GM12875 (cell line): ENCODE measurements at regions not wholly inside any gene's neighbourhood (a gene's known extent, or its start where the extent isn't known, plus 50 kb on each side); places are given as distances from the start of the nearest gene placed in this dataset.

Experiments
- H3K4me3 ChIP-seq: one replicate; pipeline ENCODE4 v1.5.1; 2011; ENCODE audit warnings: low read depth, low read length, control low read depth
- CTCF ChIP-seq: IDR thresholded peaks from 2 replicates; pipeline ENCODE4 v1.5.1; 2011; ENCODE audit warnings: low read depth, mild to moderate bottlenecking, control low read depth, inconsistent platforms, low read length, moderate library complexity, borderline replicate concordance; ENCODE audit not compliant: insufficient read depth

DNA sequence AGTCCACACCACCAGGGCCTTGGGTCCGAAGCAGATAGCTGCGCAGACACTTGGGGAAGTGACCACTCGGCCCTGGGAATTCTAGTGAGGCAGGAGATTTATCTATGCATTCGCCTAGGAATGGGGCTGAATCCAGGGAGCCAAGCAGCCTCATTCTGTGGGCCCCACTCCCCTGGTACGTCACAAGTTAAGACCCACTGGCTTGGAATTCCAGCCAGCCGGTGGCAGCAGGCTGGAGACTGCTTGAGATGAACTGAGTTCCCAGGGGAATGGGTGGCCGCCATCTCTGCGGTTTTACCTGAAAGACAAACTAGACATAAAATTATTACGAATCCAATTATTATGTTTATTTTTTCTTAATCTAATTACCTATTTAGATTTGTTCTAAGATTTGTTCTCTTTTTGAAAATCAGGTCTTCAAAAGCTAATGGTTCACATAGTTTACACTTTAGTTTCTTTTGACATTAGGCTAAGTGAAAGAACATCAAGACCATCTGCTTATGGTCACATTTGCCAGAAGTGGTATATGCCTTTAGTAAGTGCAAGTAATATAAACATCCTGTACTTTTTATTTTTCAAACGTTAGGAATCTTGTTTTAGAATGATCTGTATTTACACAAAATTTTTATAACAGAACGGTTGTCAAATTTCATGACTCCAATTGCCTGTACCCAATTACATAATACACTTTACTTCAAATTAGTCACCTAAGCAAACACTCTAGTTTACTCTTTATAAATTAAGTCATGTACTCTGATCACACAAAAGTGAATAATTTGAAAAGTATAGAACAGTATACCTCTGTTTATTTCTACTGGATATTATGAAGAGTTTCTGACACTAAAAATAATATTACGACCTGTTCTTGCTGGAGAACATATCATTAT is 74.4 kb downstream of the SLITRK6 start:
- no peak for TF ChIP-seq CTCF
- no peak overlapping the region for H3K4me3 ChIP-seq

DNA sequence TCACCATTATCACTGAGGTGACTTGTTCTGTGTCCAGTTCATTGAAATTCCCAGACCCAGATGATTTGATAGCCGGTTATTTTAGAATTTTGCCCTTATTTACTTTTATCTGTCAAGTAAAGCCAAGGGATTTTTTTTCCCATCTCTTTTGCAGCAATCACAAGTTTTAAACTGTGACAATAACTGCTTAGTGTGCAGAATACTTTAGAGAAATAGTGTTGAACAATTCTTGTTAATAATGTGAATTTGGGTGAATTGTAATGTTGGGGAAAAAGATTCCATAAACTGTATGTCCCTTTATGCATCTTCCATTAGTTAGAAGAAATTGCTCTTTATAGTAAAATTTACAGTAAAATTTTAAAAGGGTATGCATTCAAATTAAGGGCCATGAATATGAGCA is 79.5 kb downstream of the SLITRK6 start:
- no peak overlapping the region for H3K4me3 ChIP-seq
- no peak for TF ChIP-seq CTCF

GRCh38 chr13:85717921-85718320 is 81.3 kb downstream of the SLITRK6 start:
- no peak overlapping the region for H3K4me3 ChIP-seq
- TF ChIP-seq CTCF, result no peak

- H3K4me3 ChIP-seq, result no peak overlapping the region
- TF ChIP-seq CTCF, result no peak
Measured at GRCh38 chr13:85710545-85710944, 88.7 kb downstream of the SLITRK6 start.

- no peak for TF ChIP-seq CTCF
- no peak overlapping the region for H3K4me3 ChIP-seq
Measured at GRCh38 chr13:85709721-85710120, 89.5 kb downstream of the SLITRK6 start.

DNA sequence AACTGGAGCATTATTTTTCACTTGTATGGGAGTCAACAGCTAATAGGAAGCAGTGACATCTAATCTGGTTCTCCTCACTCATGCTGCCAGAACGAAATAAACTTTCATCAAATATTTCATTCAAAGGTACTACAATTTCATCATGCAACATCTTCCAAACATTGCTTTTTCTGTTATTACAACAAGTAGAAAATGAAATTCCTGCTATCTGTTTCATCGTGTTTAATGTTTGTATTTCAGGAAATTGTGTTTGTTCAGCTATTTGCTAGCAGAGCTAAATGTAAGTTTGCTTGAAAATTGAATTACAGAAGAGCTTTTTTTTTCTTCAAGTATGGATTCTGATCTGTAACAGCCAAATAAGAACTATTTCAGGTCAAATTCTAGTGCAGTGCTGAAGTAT is 90.1 kb downstream of the SLITRK6 start:
- TF ChIP-seq CTCF, result no peak
- no peak overlapping the region for H3K4me3 ChIP-seq

- TF ChIP-seq CTCF, result no peak
- H3K4me3 ChIP-seq, result no peak overlapping the region
Measured at GRCh38 chr13:85700906-85701305, 98.3 kb downstream of the SLITRK6 start.
